ENCODE measurements at regions not wholly inside any gene's neighbourhood (a gene's known extent, or its start where the extent isn't known, plus 50 kb on each side); places are given as distances from the start of the nearest gene placed in this dataset.
"Not testable (repeated sequence)": the region's sequence is repeated elsewhere in the genome, so short reads cannot be mapped to it uniquely, and the experiment has no call there.

GRCh38 chr7:96800824-96801223, 91.2 kb upstream of the SEM1 start:
- DNase-seq (ENCODE audit: low read depth): peak; percentile 1

GRCh38 chr7:96819111-96819700, 109.6 kb upstream of the SEM1 start:
- DNase-seq (ENCODE audit: low read depth): no peak
- no peak overlapping the region for H3K4me3 ChIP-seq (ENCODE audit: low read depth, low read length)
- no peak for TF ChIP-seq CTCF (IDR thresholded peaks at IDR 0.05; ENCODE audit: insufficient read depth, low read depth, low read length)

More at GRCh38 chr7:96800824-96801223, 91.2 kb upstream of the SEM1 start:
- TF ChIP-seq CTCF (IDR thresholded peaks at IDR 0.05; ENCODE audit: insufficient read depth, low read depth, low read length): no peak
- H3K4me3 ChIP-seq (ENCODE audit: low read depth, low read length): no peak overlapping the region

- H3K4me3 ChIP-seq (ENCODE audit: low read depth, low read length); DNase-seq (ENCODE audit: low read depth): not testable (repeated sequence)
These were observed 111.5 kb upstream of the SEM1 start for GRCh38 chr7:96821131-96821530.

- no peak for DNase-seq (ENCODE audit: low read depth)
- TF ChIP-seq CTCF (IDR thresholded peaks at IDR 0.05; ENCODE audit: insufficient read depth, low read depth, low read length): no peak
- H3K4me3 ChIP-seq (ENCODE audit: low read depth, low read length): no peak overlapping the region
These were observed 113.2 kb upstream of the SEM1 start for GRCh38 chr7:96822824-96823223.

- DNase-seq (ENCODE audit: low read depth): peak; percentile 48
- H3K4me3 ChIP-seq (ENCODE audit: low read depth, low read length): no peak overlapping the region
- TF ChIP-seq CTCF (IDR thresholded peaks at IDR 0.05; ENCODE audit: insufficient read depth, low read depth, low read length): no peak
These were observed 113.6 kb upstream of the SEM1 start for GRCh38 chr7:96823274-96823673.

GRCh38 chr7:96824686-96825085, 115.0 kb upstream of the SEM1 start:
- TF ChIP-seq CTCF (IDR thresholded peaks at IDR 0.05; ENCODE audit: insufficient read depth, low read depth, low read length): no peak
- no peak for DNase-seq (ENCODE audit: low read depth)
- H3K4me3 ChIP-seq (ENCODE audit: low read depth, low read length): no peak overlapping the region

- no peak for TF ChIP-seq CTCF (IDR thresholded peaks at IDR 0.05; ENCODE audit: insufficient read depth, low read depth, low read length)
- no peak for DNase-seq (ENCODE audit: low read depth)
- H3K4me3 ChIP-seq (ENCODE audit: low read depth, low read length): no peak overlapping the region
These were observed 115.6 kb upstream of the SEM1 start for GRCh38 chr7:96825285-96825684.

Measured in fibroblast of villous mesenchyme (primary cell).